Lower leg skin (tissue), 4 donors: ENCODE measurements at regions not wholly inside any gene's neighbourhood (a gene's known extent, or its start where the extent isn't known, plus 50 kb on each side); places are given as distances from the start of the nearest gene placed in this dataset.

ENCODE experiments used
- DNase-seq, 2 donors: peaks; one replicate each; pipeline ENCODE4 v3.0.0-alpha.2; 2019; ENCODE audit warnings: low spot score in 2 of 2
- H3K4me3 ChIP-seq: fragments of 200-600 bp; sonication (generic); 2 replicates; pipeline ENCODE4 v1.5.1; 2017; ENCODE audit warnings: mild to moderate bottlenecking, low read depth; ENCODE audit not compliant: poor library complexity, severe bottlenecking
- CTCF ChIP-seq, 3 donors: fragments of 450-650 bp; IDR thresholded peaks; one replicate each; pipeline ENCODE4 v1.5.1; 2016; ENCODE audit warnings: antibody characterized with exemption in 3 of 3, mild to moderate bottlenecking in 3 of 3, moderate library complexity in 2 of 3
- POLR2A ChIP-seq, 2 donors: fragments of 450-650 bp; IDR thresholded peaks; one replicate each; pipeline ENCODE4 v1.6.1; 2016 to 2017; ENCODE audit warnings: antibody characterized with exemption in 2 of 2, mild to moderate bottlenecking in 1 of 2, moderate library complexity in 1 of 2
- WGBS, 2 donors: methylation state at CpG; one replicate each; pipeline ENCODE4 v1.1.5; 2018; 5-methylcytosine and 5-hydroxymethylcytosine counted together
- intact Hi-C: fragments of 100-400 bp; cut with DNase I; formaldehyde crosslinking; loops from one replicate; pipeline ENCODE4 v1.15.0; 2023; ENCODE audit warnings: low total_unique reads

GRCh38 chr16:65961476-65962143 is 404.9 kb upstream of the CDH5 start:
- TF ChIP-seq POLR2A (IDR thresholded peaks at IDR 0.05) = no peak
- no peak for TF ChIP-seq CTCF (IDR thresholded peaks at IDR 0.05)
- intact Hi-C loops = no loop called here
- no peak for DNase-seq
- H3K4me3 ChIP-seq = no peak overlapping the region
- WGBS, 2 donors = 63 to 86% methylated on average over 4 of the region's 4 CpGs

- intact Hi-C loops = no loop called here
- no peak for DNase-seq
- no peak overlapping the region for H3K4me3 ChIP-seq
- 73 to 78% methylated on average over 2 of the region's 2 CpGs for WGBS, 2 donors
- TF ChIP-seq POLR2A (IDR thresholded peaks at IDR 0.05) (no peak), CTCF (IDR thresholded peaks at IDR 0.05) (no peak)
Observed at GRCh38 chr16:65959983-65960382, 406.5 kb upstream of the CDH5 start.

- intact Hi-C loops = no loop called here
- H3K4me3 ChIP-seq = no peak overlapping the region
Observed at GRCh38 chr16:65958086-65958485, 408.4 kb upstream of the CDH5 start.

GRCh38 chr16:65956100-65956499 is 410.4 kb upstream of the CDH5 start:
- no peak overlapping the region for H3K4me3 ChIP-seq
- DNase-seq = no peak
- TF ChIP-seq CTCF (IDR thresholded peaks at IDR 0.05) (no peak), POLR2A (IDR thresholded peaks at IDR 0.05) (no peak)
- 85 to 93% methylated on average over 1 of the region's 1 CpG for WGBS, 2 donors
- intact Hi-C loops = no loop called here

More at GRCh38 chr16:65958086-65958485, 408.4 kb upstream of the CDH5 start:
- no peak for TF ChIP-seq CTCF (IDR thresholded peaks at IDR 0.05)
- TF ChIP-seq POLR2A (IDR thresholded peaks at IDR 0.05) = no peak
- no peak for DNase-seq
- WGBS, 2 donors = 57% methylated on average over 3 of the region's 3 CpGs

- TF ChIP-seq CTCF (IDR thresholded peaks at IDR 0.05) = no peak
- TF ChIP-seq POLR2A (IDR thresholded peaks at IDR 0.05) = no peak
- WGBS, 2 donors = 93 to 100% methylated on average over 2 of the region's 2 CpGs
- no peak overlapping the region for H3K4me3 ChIP-seq
- intact Hi-C loops = no loop called here
- DNase-seq = no peak
Observed at GRCh38 chr16:65954446-65954845, 412.0 kb upstream of the CDH5 start.

- TF ChIP-seq CTCF (IDR thresholded peaks at IDR 0.05) (no peak), POLR2A (IDR thresholded peaks at IDR 0.05) (no peak)
- intact Hi-C loops = no loop called here
- no peak for DNase-seq
- no peak overlapping the region for H3K4me3 ChIP-seq
- 71 to 78% methylated on average over 3 of the region's 3 CpGs for WGBS, 2 donors
Observed at GRCh38 chr16:65950211-65950610, 416.3 kb upstream of the CDH5 start.
